ENCODE measurements at regions not wholly inside any gene's neighbourhood (a gene's known extent, or its start where the extent isn't known, plus 50 kb on each side); places are given as distances from the start of the nearest gene placed in this dataset.
"Not testable (repeated sequence)": the region's sequence is repeated elsewhere in the genome, so short reads cannot be mapped to it uniquely, and the experiment has no call there.

GRCh38 chr5:124614836-124615385, 131.5 kb downstream of the ZNF608 start:
- DNase-seq = no peak

- DNase-seq = no peak
Measured at GRCh38 chr5:124614105-124614504, 132.3 kb downstream of the ZNF608 start.

GRCh38 chr5:124613273-124613953, 133.0 kb downstream of the ZNF608 start:
- DNase-seq = no peak

- no peak for DNase-seq
Measured at GRCh38 chr5:124612023-124612422, 134.4 kb downstream of the ZNF608 start.

- not testable (repeated sequence) for DNase-seq
Measured at GRCh38 chr5:124611262-124611661, 135.2 kb downstream of the ZNF608 start.

- not testable (repeated sequence) for DNase-seq
Measured at GRCh38 chr5:124609685-124610084, 136.8 kb downstream of the ZNF608 start.

GRCh38 chr5:124606543-124606942, 139.9 kb downstream of the ZNF608 start:
- no peak for DNase-seq

GRCh38 chr5:124606093-124606492, 140.3 kb downstream of the ZNF608 start:
- no peak for DNase-seq

- no peak for DNase-seq
Measured at GRCh38 chr5:124605541-124605940, 140.9 kb downstream of the ZNF608 start.

- DNase-seq = no peak
Measured at GRCh38 chr5:124604419-124604818, 142.0 kb downstream of the ZNF608 start.

- no peak for DNase-seq
Measured at GRCh38 chr5:124602925-124603650, 143.4 kb downstream of the ZNF608 start.

GRCh38 chr5:124599028-124599973, 147.1 kb downstream of the ZNF608 start:
- DNase-seq = no peak

- no peak for DNase-seq
Measured at GRCh38 chr5:124596595-124597421, 149.6 kb downstream of the ZNF608 start.

GRCh38 chr5:124593952-124594351, 152.5 kb downstream of the ZNF608 start:
- no peak for DNase-seq

GRCh38 chr5:124592891-124593290, 153.5 kb downstream of the ZNF608 start:
- no peak for DNase-seq

- no peak for DNase-seq
Measured at GRCh38 chr5:124591583-124591982, 154.9 kb downstream of the ZNF608 start.

- no peak for DNase-seq
Measured at GRCh38 chr5:124590686-124591085, 155.8 kb downstream of the ZNF608 start.

GRCh38 chr5:124587280-124587679, 159.2 kb downstream of the ZNF608 start:
- no peak for DNase-seq

- peak; percentile 13 for DNase-seq
Measured at GRCh38 chr5:124584991-124585715, 161.3 kb downstream of the ZNF608 start.

- DNase-seq = peak; percentile 86
Measured at GRCh38 chr5:124583469-124584350, 162.7 kb downstream of the ZNF608 start.

- DNase-seq = no peak
Measured at GRCh38 chr5:124582561-124582840, 163.9 kb downstream of the ZNF608 start.

All from activated CD4-positive, alpha-beta T cell treated with anti-CD3 and anti-CD28 coated beads, Interleukin-10, Interleukin-2, amounts not matched to agents 100 ng/mL and 50 ng/mL, durations not matched to agents 16 hours and 8 hours (primary cell).